PC-3 (cell line): ENCODE measurements at regions not wholly inside any gene's neighbourhood (a gene's known extent, or its start where the extent isn't known, plus 50 kb on each side); places are given as distances from the start of the nearest gene placed in this dataset.

Experiments used
- ATAC-seq: fragments of 200-7000 bp; cut with Tn5 transposase; 2 replicates; pipeline ENCODE4 v1.9.1; 2020; ENCODE audit warnings: mild to moderate bottlenecking, moderate library complexity
- BruUV-seq: library from RNA; stranded (reverse); fragments of 400-500 nt; replicated peaks from 2 replicates; lab custom pipeline; 2021; lab: Mats Ljungman, UMichigan
- CTCF ChIA-PET: fragments of 300-600 bp; sonication (Branson Sonifier 250); formaldehyde crosslinking; loops from one replicate; lab custom pipeline; 2022; ENCODE audit warnings: antibody characterized with exemption; lab: Charles Lee
- POLR2A ChIA-PET: fragments of 300-600 bp; sonication (Branson Sonifier 250); formaldehyde crosslinking; loops from one replicate; lab custom pipeline; 2022; ENCODE audit warnings: antibody characterized with exemption; ENCODE audit not compliant: unreplicated experiment; lab: Charles Lee
- DNase-seq: peaks from one replicate; pipeline ENCODE4 v3.0.0-alpha.2; 2015
- H2AFZ ChIP-seq: fragments of 300-600 bp; sonication (generic); 2 replicates; pipeline ENCODE4 v1.6.0; 2016; ENCODE audit warnings: antibody characterized with exemption, low read length
- H3F3A ChIP-seq: fragments of 300-600 bp; sonication (generic); one replicate; pipeline ENCODE4 v1.6.0; 2017; ENCODE audit warnings: antibody characterized with exemption, low read length, control low read depth, mild to moderate bottlenecking; ENCODE audit not compliant: unreplicated experiment
- H3K27ac ChIP-seq: fragments of 300-600 bp; sonication (generic); 2 replicates; pipeline ENCODE4 v1.5.1; 2016; ENCODE audit warnings: mild to moderate bottlenecking, low read length
- H3K27me3 ChIP-seq: fragments of 300-600 bp; sonication (generic); 2 replicates; pipeline ENCODE4 v1.6.1; 2016; ENCODE audit warnings: low read length, mixed read lengths
- H3K36me3 ChIP-seq: fragments of 300-600 bp; sonication (generic); 2 replicates; pipeline ENCODE4 v1.6.1; 2016; ENCODE audit warnings: low read depth, mixed run types, low read length, mixed read lengths
- H3K4me1 ChIP-seq: fragments of 300-600 bp; sonication (generic); 2 replicates; pipeline ENCODE4 v1.5.1; 2016; ENCODE audit warnings: low read length; ENCODE audit not compliant: insufficient read depth
- H3K4me2 ChIP-seq: fragments of 300-600 bp; sonication (generic); 2 replicates; pipeline ENCODE4 v1.6.0; 2016; ENCODE audit warnings: low read length
- H3K4me3 ChIP-seq: fragments of 300-600 bp; sonication (generic); 2 replicates; pipeline ENCODE4 v1.5.1; 2016; ENCODE audit warnings: mild to moderate bottlenecking, low read length, mixed read lengths
- H3K79me2 ChIP-seq: fragments of 300-600 bp; sonication (generic); 2 replicates; pipeline ENCODE4 v1.6.1; 2017; ENCODE audit warnings: low read length, mixed read lengths
- H3K9ac ChIP-seq: fragments of 300-600 bp; sonication (generic); 2 replicates; pipeline ENCODE4 v1.6.0; 2016; ENCODE audit warnings: mild to moderate bottlenecking, low read length
- H3K9me2 ChIP-seq: fragments of 300-600 bp; sonication (generic); replicated peaks from 2 replicates; pipeline ENCODE4 v1.6.1; 2016; ENCODE audit warnings: mixed run types, low read length, mixed read lengths
- H3K9me3 ChIP-seq: fragments of 300-600 bp; sonication (generic); 2 replicates; pipeline ENCODE4 v1.6.1; 2016; ENCODE audit warnings: low read length, mixed read lengths
- H4K20me1 ChIP-seq: fragments of 300-600 bp; sonication (generic); 2 replicates; pipeline ENCODE4 v1.6.1; 2016; ENCODE audit warnings: low read length, mixed read lengths
- CTCF ChIP-seq: fragments of 300-600 bp; sonication (generic); conservative IDR thresholded peaks from 2 replicates; pipeline ENCODE4 v1.5.1; 2017; ENCODE audit warnings: antibody characterized with exemption, low read depth, mild to moderate bottlenecking, low read length
- EZH2 ChIP-seq: fragments of 300-600 bp; sonication (generic); IDR thresholded peaks from one replicate; pipeline ENCODE4 v1.6.1; 2017; ENCODE audit warnings: antibody characterized with exemption, mild to moderate bottlenecking, low read length; ENCODE audit not compliant: unreplicated experiment
- EZH2phosphoT487 ChIP-seq: fragments of 300-600 bp; sonication (generic); IDR thresholded peaks from 2 replicates; pipeline ENCODE4 v1.6.1; 2018; ENCODE audit warnings: mild to moderate bottlenecking, antibody characterized with exemption, low read length, borderline replicate concordance
- intact Hi-C: fragments of 100-400 bp; cut with micrococcal nuclease; formaldehyde crosslinking; loops from 2 replicates; pipeline ENCODE4 v1.9.0; 2023

GRCh38 chrX:475926-476723 is 89.4 kb upstream of the PPP2R3B start:
- H3K27me3 ChIP-seq = peaks cover 18% of the 10 kb centered on the region
- no peak overlapping the region for H3K27ac ChIP-seq
- no peaks in the 10 kb centered on the region for H3K9me2 ChIP-seq
- TF ChIP-seq CTCF (no peak), EZH2 (no peak), EZH2phosphoT487 (no peak)
- ChIA-PET CTCF (no interaction called here), POLR2A (no interaction called here)
- H3K9ac ChIP-seq = no peak overlapping the region
- no peaks in the 10 kb centered on the region for H3K9me3 ChIP-seq
- H2AFZ ChIP-seq = no peak overlapping the region
- no peak overlapping the region for H3K4me3 ChIP-seq
- no peaks in the 10 kb centered on the region for H3F3A ChIP-seq
- DNase-seq (peak; percentile 4), ATAC-seq (no peak)
- no peaks in the 10 kb centered on the region for H4K20me1 ChIP-seq
- no peaks in the 10 kb centered on the region for H3K79me2 ChIP-seq
- BruUV-seq = no TSS peak
- no peaks in the 10 kb centered on the region for H3K4me1 ChIP-seq
- no peak overlapping the region for H3K4me2 ChIP-seq
- intact Hi-C loops = no loop called here
- no peaks in the 10 kb centered on the region for H3K36me3 ChIP-seq

DNA sequence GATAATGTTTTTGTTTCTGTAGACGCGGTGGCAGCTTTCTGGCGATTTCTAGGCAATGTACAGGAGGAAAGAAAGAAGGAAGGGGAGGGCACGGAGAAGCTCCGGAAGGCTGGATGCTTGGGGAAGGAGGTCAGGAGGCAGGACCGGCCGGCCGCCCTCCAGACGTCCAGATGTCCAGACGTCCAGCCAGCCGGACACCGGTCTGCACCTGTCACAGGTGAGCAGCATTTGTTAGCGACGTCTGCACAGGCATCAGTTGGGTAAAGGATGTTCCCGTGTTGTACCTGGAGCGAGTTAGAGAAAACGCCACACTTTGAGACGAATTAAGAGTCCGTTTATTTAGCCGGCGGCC is 90.0 kb upstream of the PPP2R3B start:
- no TSS peak for BruUV-seq
- ATAC-seq = no peak
- H3K4me1 ChIP-seq = no peaks in the 10 kb centered on the region
- H3K27ac ChIP-seq = no peak overlapping the region
- H3K4me3 ChIP-seq = no peak overlapping the region
- H3K36me3 ChIP-seq = no peaks in the 10 kb centered on the region
- TF ChIP-seq EZH2phosphoT487 (no peak), CTCF (no peak)
- no peak overlapping the region for H2AFZ ChIP-seq
- ChIA-PET POLR2A (no interaction called here), CTCF (no interaction called here)
- no peaks in the 10 kb centered on the region for H3K9me3 ChIP-seq
- no peaks in the 10 kb centered on the region for H3K9me2 ChIP-seq
- no peaks in the 10 kb centered on the region for H3F3A ChIP-seq
- no peak for DNase-seq
- no peak overlapping the region for H3K9ac ChIP-seq
- peaks cover 13% of the 10 kb centered on the region for H3K27me3 ChIP-seq
- H4K20me1 ChIP-seq = no peaks in the 10 kb centered on the region
- no peak overlapping the region for H3K4me2 ChIP-seq
- H3K79me2 ChIP-seq = no peaks in the 10 kb centered on the region
- intact Hi-C loops = no loop called here

DNA sequence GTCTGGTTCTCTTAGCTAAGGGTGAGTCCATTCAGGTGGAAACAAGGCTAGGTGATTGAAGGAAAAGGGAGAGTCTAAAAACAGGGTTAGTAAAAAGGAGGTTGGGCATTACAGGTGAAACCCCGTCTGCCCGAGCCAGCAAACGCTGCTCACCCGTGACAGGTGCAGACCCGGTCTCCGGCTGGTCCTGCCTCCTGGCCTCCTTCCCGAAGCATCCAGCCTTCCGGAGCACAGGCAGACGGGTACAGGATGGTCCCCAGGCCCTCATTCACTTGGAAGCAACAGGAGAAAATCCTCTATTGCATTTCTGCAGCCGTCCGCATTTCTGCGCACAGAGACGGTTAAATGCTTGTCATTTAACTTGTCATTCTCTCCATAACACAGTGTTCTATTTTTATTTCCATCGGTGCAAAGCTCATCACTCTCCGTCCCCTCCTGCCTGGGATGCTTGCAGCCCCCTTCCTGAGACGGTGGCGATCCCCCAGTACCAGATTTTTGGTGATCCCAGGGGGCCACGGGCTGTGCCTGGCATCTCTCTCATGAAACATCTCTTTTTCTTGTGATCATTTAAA is 90.8 kb upstream of the PPP2R3B start:
- CTCF ChIA-PET = no interaction called here

More for the DNA sequence above, 90.8 kb upstream of the PPP2R3B start:
- H2AFZ ChIP-seq = no peak overlapping the region
- no peaks in the 10 kb centered on the region for H3K4me1 ChIP-seq
- H3F3A ChIP-seq = no peaks in the 10 kb centered on the region
- H4K20me1 ChIP-seq = no peaks in the 10 kb centered on the region
- ATAC-seq (no peak), DNase-seq (no peak)
- no peak overlapping the region for H3K4me3 ChIP-seq
- POLR2A ChIA-PET = no interaction called here
- no peak overlapping the region for H3K27ac ChIP-seq
- BruUV-seq = no TSS peak
- no peaks in the 10 kb centered on the region for H3K36me3 ChIP-seq
- H3K9me3 ChIP-seq = no peaks in the 10 kb centered on the region
- H3K79me2 ChIP-seq = no peaks in the 10 kb centered on the region
- intact Hi-C loops = no loop called here
- no peak overlapping the region for H3K9ac ChIP-seq
- no peaks in the 10 kb centered on the region for H3K9me2 ChIP-seq
- peaks cover 15% of the 10 kb centered on the region for H3K27me3 ChIP-seq
- TF ChIP-seq CTCF = no peak
- TF ChIP-seq EZH2phosphoT487 = no peak
- no peak for TF ChIP-seq EZH2
- no peak overlapping the region for H3K4me2 ChIP-seq
